H1 (cell line): ENCODE measurements at regions not wholly inside any gene's neighbourhood (a gene's known extent, or its start where the extent isn't known, plus 50 kb on each side); places are given as distances from the start of the nearest gene placed in this dataset.

Experiments
- CTCF ChIA-PET: fragments of 300-600 bp; sonication (Branson Sonifier 250); formaldehyde crosslinking; loops from one replicate; lab custom pipeline; 2021; ENCODE audit not compliant: partially characterized antibody; lab: Charles Lee
- POLR2A ChIA-PET: fragments of 300-600 bp; sonication (Branson Sonifier 250); formaldehyde crosslinking; loops from one replicate; lab custom pipeline; 2021; ENCODE audit warnings: inconsistent platforms; ENCODE audit not compliant: partially characterized antibody; lab: Charles Lee
- DNase-seq, 2 experiments: peaks; one replicate each; pipeline versions ENCODE4 v3.0.0 to v3.0.0-alpha.2; 2010 to 2022; ENCODE audit warnings: low spot score in 2 of 2, low read depth in 1 of 2, mixed read lengths in 1 of 2
- FAIRE-seq: peaks from 2 replicates; lab custom pipeline; 2011; peaks lifted over from hg19 to GRCh38; lab: Jason Lieb, UNC
- H2AFZ ChIP-seq: 2 replicates; pipeline ENCODE4 v1.8.1; 2012; ENCODE audit warnings: low read length, inconsistent platforms
- H2AK5ac ChIP-seq: 2 replicates; pipeline ENCODE4 v1.6.1; 2013; ENCODE audit warnings: low read depth, low read length
- H2BK120ac ChIP-seq: replicated peaks from 2 replicates; pipeline ENCODE3; 2013; ENCODE audit warnings: low read depth, low read length, inconsistent platforms
- H2BK12ac ChIP-seq: 2 replicates; pipeline ENCODE4 v1.6.1; 2013; ENCODE audit warnings: low read depth, low read length
- H2BK15ac ChIP-seq: 2 replicates; pipeline ENCODE4 v1.6.1; 2013; ENCODE audit warnings: low read length
- H2BK20ac ChIP-seq: 2 replicates; pipeline ENCODE4 v1.6.1; 2013; ENCODE audit warnings: low read length
- H2BK5ac ChIP-seq: 2 replicates; pipeline ENCODE4 v1.6.1; 2013; ENCODE audit warnings: low read depth, low read length
- H3K14ac ChIP-seq: 2 replicates; pipeline ENCODE4 v1.6.1; 2013; ENCODE audit warnings: inconsistent platforms; ENCODE audit not compliant: insufficient read length
- H3K18ac ChIP-seq: 2 replicates; pipeline ENCODE4 v1.6.1; 2013; ENCODE audit warnings: low read length; ENCODE audit errors: extremely low read depth
- H3K23ac ChIP-seq: 2 replicates; pipeline ENCODE4 v1.6.1; 2013; ENCODE audit warnings: inconsistent platforms; ENCODE audit not compliant: insufficient read length
- H3K23me2 ChIP-seq: 2 replicates; pipeline ENCODE4 v1.6.1; 2013; ENCODE audit warnings: low read depth, low read length
- H3K27ac ChIP-seq: 2 replicates; pipeline ENCODE4 v1.6.1; 2011; ENCODE audit warnings: low read depth, low read length, inconsistent platforms
- H3K27me3 ChIP-seq, 4 experiments: replicated peaks in 1 of 4; 1 replicate in 1 of 4; 2 replicates in 3 of 4; pipeline versions ENCODE4 v1.6.1 to v1.8.1; 2011 to 2013; ENCODE audit warnings: low read length in 3 of 4, mild to moderate bottlenecking in 3 of 4, inconsistent platforms in 2 of 4, mixed read lengths in 2 of 4, moderate library complexity in 1 of 4; ENCODE audit not compliant: control insufficient read depth in 3 of 4, insufficient read depth in 3 of 4; ENCODE audit errors: extremely low read depth in 1 of 4
- H3K36me3 ChIP-seq, 4 experiments: 2 replicates each; pipeline versions ENCODE4 v1.6.1 to v1.8.1; 2011 to 2013; ENCODE audit warnings: mild to moderate bottlenecking in 4 of 4, low read length in 3 of 4, moderate library complexity in 2 of 4, control low read depth in 1 of 4, inconsistent platforms in 1 of 4; ENCODE audit not compliant: insufficient read depth in 4 of 4, control insufficient read depth in 2 of 4
- H3K4ac ChIP-seq: replicated peaks from 2 replicates; pipeline ENCODE3; 2013; ENCODE audit warnings: low read length, low read depth, mixed read lengths, inconsistent platforms; ENCODE audit not compliant: insufficient read length
- H3K4me1 ChIP-seq, 4 experiments: replicated peaks in 1 of 4; 1 replicate in 1 of 4; 2 replicates in 3 of 4; pipeline versions ENCODE4 v1.6.1 to v1.8.1; 2011 to 2013; ENCODE audit warnings: low read length in 3 of 4, inconsistent platforms in 2 of 4, mixed read lengths in 1 of 4; ENCODE audit not compliant: insufficient read depth in 4 of 4, control insufficient read depth in 3 of 4
- H3K4me2 ChIP-seq, 2 experiments: 2 replicates each; pipeline versions ENCODE4 v1.6.1 to v1.8.1; 2011 to 2013; ENCODE audit warnings: low read depth in 2 of 2, low read length in 2 of 2, control low read depth in 1 of 2, inconsistent platforms in 1 of 2, mild to moderate bottlenecking in 1 of 2; ENCODE audit not compliant: insufficient read depth in 1 of 2
- H3K4me3 ChIP-seq, 4 experiments: fragments of 200-600, 300-600 bp in 1 of 4; sonication (generic), shearing (Covaris generic), sonication (Bioruptor Twin) in 1 of 4; 2 replicates each; pipeline versions ENCODE4 v1.5.1 to v1.8.1; 2011 to 2016; ENCODE audit warnings: low read length in 4 of 4, low read depth in 3 of 4, control low read depth in 2 of 4, inconsistent platforms in 2 of 4, mild to moderate bottlenecking in 2 of 4, mixed read lengths in 1 of 4, moderate library complexity in 1 of 4; ENCODE audit not compliant: insufficient read depth in 2 of 4; ENCODE audit errors: extremely low read depth in 1 of 4
- H3K56ac ChIP-seq: replicated peaks from 2 replicates; pipeline ENCODE3; 2013; ENCODE audit warnings: low read depth, mild to moderate bottlenecking, mixed read lengths, low read length, inconsistent platforms; ENCODE audit not compliant: insufficient read length
- H3K79me1 ChIP-seq: 2 replicates; pipeline ENCODE4 v1.6.1; 2013; ENCODE audit warnings: low read depth, low read length, control low read depth
- H3K79me2 ChIP-seq, 2 experiments: 2 replicates each; pipeline versions ENCODE4 v1.6.1 to v1.8.1; 2012 to 2013; ENCODE audit warnings: low read length in 2 of 2, mild to moderate bottlenecking in 2 of 2, inconsistent platforms in 1 of 2; ENCODE audit not compliant: insufficient read depth in 2 of 2, control insufficient read depth in 1 of 2
- H3K9ac ChIP-seq, 4 experiments: replicated peaks in 1 of 4; 1 replicate in 1 of 4; 2 replicates in 3 of 4; pipeline versions ENCODE4 v1.6.1 to v1.8.1; 2011 to 2013; ENCODE audit warnings: low read depth in 3 of 4, low read length in 3 of 4, control low read depth in 2 of 4, mild to moderate bottlenecking in 2 of 4, moderate library complexity in 2 of 4, inconsistent platforms in 1 of 4; ENCODE audit errors: extremely low read depth in 1 of 4
- H3K9me3 ChIP-seq, 2 experiments: 2 replicates each; pipeline versions ENCODE4 v1.6.1 to v1.8.1; 2012 to 2013; ENCODE audit warnings: mild to moderate bottlenecking in 2 of 2, moderate library complexity in 2 of 2, control low read depth in 1 of 2, inconsistent platforms in 1 of 2, low read depth in 1 of 2, low read length in 1 of 2, mixed read lengths in 1 of 2; ENCODE audit not compliant: insufficient read depth in 2 of 2
- H4K20me1 ChIP-seq, 2 experiments: replicated peaks in 1 of 2; 2 replicates each; pipeline versions ENCODE3 to v1.8.1; 2011 to 2013; ENCODE audit warnings: inconsistent platforms in 2 of 2, low read length in 2 of 2, mild to moderate bottlenecking in 1 of 2; ENCODE audit not compliant: insufficient read depth in 2 of 2, control insufficient read depth in 1 of 2
- H4K5ac ChIP-seq: 2 replicates; pipeline ENCODE4 v1.6.1; 2013; ENCODE audit warnings: low read length, low read depth, mixed read lengths, inconsistent platforms; ENCODE audit not compliant: insufficient read length
- H4K8ac ChIP-seq: 2 replicates; pipeline ENCODE4 v1.8.0; 2013; ENCODE audit warnings: mild to moderate bottlenecking, moderate library complexity, low read length, inconsistent platforms; ENCODE audit not compliant: insufficient read depth; ENCODE audit errors: extremely low read depth
- H4K91ac ChIP-seq: replicated peaks from 2 replicates; pipeline ENCODE3; 2013; ENCODE audit warnings: low read length, mixed read lengths, inconsistent platforms; ENCODE audit not compliant: insufficient read length
- CHD1 ChIP-seq: IDR thresholded peaks from 2 replicates; pipeline ENCODE4 v1.6.1; 2012; ENCODE audit warnings: low read depth, low read length, improper control_type of control experiment
- GTF2F1 ChIP-seq: IDR thresholded peaks from 2 replicates; pipeline ENCODE4 v1.6.1; 2012; ENCODE audit warnings: low read depth, low read length, improper control_type of control experiment, borderline replicate concordance
- POLR2A ChIP-seq, 2 experiments: IDR thresholded peaks; 1 replicate in 1 of 2; 2 replicates in 1 of 2; pipeline ENCODE4 v1.6.1; 2011; ENCODE audit warnings: low read depth in 2 of 2, low read length in 2 of 2, mild to moderate bottlenecking in 2 of 2; ENCODE audit errors: control extremely low read depth in 1 of 2
- SP1 ChIP-seq: IDR thresholded peaks from 2 replicates; pipeline ENCODE4 v1.6.1; 2011; ENCODE audit warnings: low read depth, low read length
- TAF1 ChIP-seq: IDR thresholded peaks from 2 replicates; pipeline ENCODE4 v1.6.1; 2011; ENCODE audit warnings: mild to moderate bottlenecking, low read depth, low read length
- TAF7 ChIP-seq: optimal IDR thresholded peaks from 2 replicates; pipeline ENCODE3; 2011; ENCODE audit warnings: low read depth, mild to moderate bottlenecking, inconsistent platforms, low read length, moderate library complexity, borderline replicate concordance
- WGBS, 2 experiments: shearing (Covaris generic) in 1 of 2; methylation state at CpG; one replicate each; pipeline versions ENCODE4 v1.1.6 to v1.1.7; 2013 to 2015; ENCODE audit warnings: low lambda C conversion rate in 2 of 2, mixed read lengths in 2 of 2, inconsistent platforms in 1 of 2, low coverage in 1 of 2, missing lambda C conversion rate in 1 of 2; ENCODE audit not compliant: insufficient replicate concordance in 2 of 2, insufficient coverage in 1 of 2, insufficient read length in 1 of 2; ENCODE audit errors: extremely low coverage in 1 of 2, missing lambda C conversion rate in 1 of 2; 5-methylcytosine and 5-hydroxymethylcytosine counted together
- TF ChIP-seq, protein P1 (sequence below): IDR thresholded peaks from 2 replicates; pipeline ENCODE4 v1.6.1; 2012; ENCODE audit warnings: low read length, inconsistent platforms
- TF ChIP-seq, protein P2 (sequence below): IDR thresholded peaks from 2 replicates; pipeline ENCODE4 v1.6.1; 2011; ENCODE audit warnings: low read length, improper control_type of control experiment
- TF ChIP-seq, protein P3 (sequence below): IDR thresholded peaks from 2 replicates; pipeline ENCODE4 v1.6.1; 2011; ENCODE audit warnings: low read depth, mild to moderate bottlenecking, low read length; ENCODE audit not compliant: insufficient read depth
- TF ChIP-seq, protein P4 (sequence below): IDR thresholded peaks from 2 replicates; pipeline ENCODE4 v1.6.1; 2012; ENCODE audit warnings: inconsistent platforms

DNA sequence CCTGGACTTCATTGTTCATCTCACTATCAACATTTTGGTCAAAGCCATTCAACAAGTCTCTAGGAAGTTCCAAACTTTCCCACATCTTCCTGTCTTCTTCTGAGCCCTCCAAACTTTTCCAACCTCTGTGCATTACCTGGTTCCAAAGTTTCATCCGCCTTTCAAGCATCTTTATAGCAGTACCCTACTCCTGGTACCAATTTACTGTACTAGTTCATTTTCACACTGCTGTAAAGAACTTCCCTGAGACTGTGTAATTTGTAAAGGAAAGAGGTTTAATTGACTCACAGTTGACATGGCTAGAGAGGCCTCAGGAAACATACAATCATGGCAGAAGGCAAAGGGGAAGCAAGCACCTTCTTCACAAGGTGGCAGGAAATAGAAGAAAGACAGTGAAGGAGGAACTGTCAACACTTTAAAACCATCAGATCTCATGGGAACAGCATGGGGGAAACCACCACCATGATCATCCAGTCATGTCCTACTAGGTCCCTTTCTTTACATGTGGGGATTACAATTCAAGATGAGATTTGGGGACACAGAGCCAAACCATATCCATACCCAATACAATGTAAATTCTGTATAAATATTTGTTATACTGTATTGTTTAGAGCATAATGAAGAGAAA, 109.7 kb downstream of the C12orf75 start:
- H2BK120ac ChIP-seq, result no peak overlapping the region
- FAIRE-seq (no peak), DNase-seq (no peak)
- H2BK20ac ChIP-seq, result no peak overlapping the region
- H4K20me1 ChIP-seq, result no peaks in the 10 kb centered on the region
- H3K4ac ChIP-seq, result no peak overlapping the region
- no peak overlapping the region for H2BK5ac ChIP-seq
- H4K5ac ChIP-seq, result no peak overlapping the region
- no peak overlapping the region for H2AK5ac ChIP-seq
- no peak overlapping the region for H4K91ac ChIP-seq
- H2BK15ac ChIP-seq, result no peak overlapping the region
- no peak overlapping the region for H3K27ac ChIP-seq
- no peak overlapping the region for H3K18ac ChIP-seq
- no peaks in the 10 kb centered on the region for H3K23me2 ChIP-seq
- no peak overlapping the region for H3K4me2 ChIP-seq
- H3K4me3 ChIP-seq, result no peak overlapping the region
- no peaks in the 10 kb centered on the region for H3K36me3 ChIP-seq
- no peaks in the 10 kb centered on the region for H3K79me2 ChIP-seq
- no peak overlapping the region for H3K14ac ChIP-seq
- H2AFZ ChIP-seq, result no peak overlapping the region
- no peaks in the 10 kb centered on the region for H3K79me1 ChIP-seq
- H3K56ac ChIP-seq, result no peak overlapping the region
- no peak overlapping the region for H3K23ac ChIP-seq
- peaks cover 5 to 10% of the 10 kb centered on the region in 2 experiments; a peak in 2 of 4 replicates for H3K9me3 ChIP-seq
- no peak overlapping the region for H3K9ac ChIP-seq
- H4K8ac ChIP-seq, result no peak overlapping the region
- peaks cover 0 to 2% (median 0%) of the 10 kb centered on the region in 4 experiments; a peak in 4 of 7 replicates for H3K4me1 ChIP-seq
- no peaks in the 10 kb centered on the region for H3K27me3 ChIP-seq
- H2BK12ac ChIP-seq, result no peak overlapping the region
- ChIA-PET POLR2A (no interaction called here), CTCF (no interaction called here)
- WGBS, 2 experiments, result 92% methylated on average over 1 of the region's 1 CpG; no CpG with 5 or more reads in 1 of the 2 experiments
- TF ChIP-seq CHD1, result no peak
- no peak for TF ChIP-seq TAF7
- TF ChIP-seq TAF1, result no peak
- TF ChIP-seq, protein P1, sequence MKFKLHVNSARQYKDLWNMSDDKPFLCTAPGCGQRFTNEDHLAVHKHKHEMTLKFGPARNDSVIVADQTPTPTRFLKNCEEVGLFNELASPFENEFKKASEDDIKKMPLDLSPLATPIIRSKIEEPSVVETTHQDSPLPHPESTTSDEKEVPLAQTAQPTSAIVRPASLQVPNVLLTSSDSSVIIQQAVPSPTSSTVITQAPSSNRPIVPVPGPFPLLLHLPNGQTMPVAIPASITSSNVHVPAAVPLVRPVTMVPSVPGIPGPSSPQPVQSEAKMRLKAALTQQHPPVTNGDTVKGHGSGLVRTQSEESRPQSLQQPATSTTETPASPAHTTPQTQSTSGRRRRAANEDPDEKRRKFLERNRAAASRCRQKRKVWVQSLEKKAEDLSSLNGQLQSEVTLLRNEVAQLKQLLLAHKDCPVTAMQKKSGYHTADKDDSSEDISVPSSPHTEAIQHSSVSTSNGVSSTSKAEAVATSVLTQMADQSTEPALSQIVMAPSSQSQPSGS, result no peak
- TF ChIP-seq, protein P2, sequence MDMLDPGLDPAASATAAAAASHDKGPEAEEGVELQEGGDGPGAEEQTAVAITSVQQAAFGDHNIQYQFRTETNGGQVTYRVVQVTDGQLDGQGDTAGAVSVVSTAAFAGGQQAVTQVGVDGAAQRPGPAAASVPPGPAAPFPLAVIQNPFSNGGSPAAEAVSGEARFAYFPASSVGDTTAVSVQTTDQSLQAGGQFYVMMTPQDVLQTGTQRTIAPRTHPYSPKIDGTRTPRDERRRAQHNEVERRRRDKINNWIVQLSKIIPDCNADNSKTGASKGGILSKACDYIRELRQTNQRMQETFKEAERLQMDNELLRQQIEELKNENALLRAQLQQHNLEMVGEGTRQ, result no peak
- TF ChIP-seq, protein P3, sequence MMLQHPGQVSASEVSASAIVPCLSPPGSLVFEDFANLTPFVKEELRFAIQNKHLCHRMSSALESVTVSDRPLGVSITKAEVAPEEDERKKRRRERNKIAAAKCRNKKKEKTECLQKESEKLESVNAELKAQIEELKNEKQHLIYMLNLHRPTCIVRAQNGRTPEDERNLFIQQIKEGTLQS, result no peak
- TF ChIP-seq, protein P4, sequence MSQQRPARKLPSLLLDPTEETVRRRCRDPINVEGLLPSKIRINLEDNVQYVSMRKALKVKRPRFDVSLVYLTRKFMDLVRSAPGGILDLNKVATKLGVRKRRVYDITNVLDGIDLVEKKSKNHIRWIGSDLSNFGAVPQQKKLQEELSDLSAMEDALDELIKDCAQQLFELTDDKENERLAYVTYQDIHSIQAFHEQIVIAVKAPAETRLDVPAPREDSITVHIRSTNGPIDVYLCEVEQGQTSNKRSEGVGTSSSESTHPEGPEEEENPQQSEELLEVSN, result no peak
- TF ChIP-seq SP1, result no peak
- TF ChIP-seq GTF2F1, result no peak
- TF ChIP-seq POLR2A (IDR thresholded peaks at IDR 0.05; ENCODE audit: control extremely low read depth in 1 of 2, low read depth in 2 of 2, low read length in 2 of 2), result no peak
